HG03432 (cell line): ENCODE measurements at regions not wholly inside any gene's neighbourhood (a gene's known extent, or its start where the extent isn't known, plus 50 kb on each side); places are given as distances from the start of the nearest gene placed in this dataset.
A peak's percentile ranks its signal among the peaks of the same experiment; 100 is the strongest.

Experiments
- ATAC-seq: cut with Tn5 transposase; IDR thresholded peaks from one replicate; pipeline ENCODE4 v1.9.1; 2021; ENCODE audit warnings: mild to moderate bottlenecking, moderate library complexity; ENCODE audit not compliant: unreplicated experiment

DNA sequence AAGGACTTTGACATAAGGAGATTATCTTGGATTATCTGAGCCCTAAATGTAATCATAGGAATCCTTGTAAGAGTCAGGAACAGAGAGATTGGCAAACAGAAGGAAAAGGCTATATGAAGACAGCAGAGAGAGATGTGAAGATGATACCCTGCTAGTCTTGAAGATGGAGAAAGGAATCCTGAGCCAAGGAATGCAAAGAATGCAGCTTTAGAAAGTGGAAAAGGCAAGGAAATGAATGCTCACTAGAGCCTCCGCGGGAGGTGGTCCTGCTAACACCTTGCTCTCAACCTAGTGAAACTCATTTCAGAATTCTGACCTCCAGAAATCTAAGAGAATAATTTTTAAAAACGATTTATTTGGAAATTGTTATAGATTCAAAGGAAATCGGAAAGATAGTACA, 117.1 kb downstream of the TBXT start:
- ATAC-seq, result no peak

GRCh38 chr6:166046982-166047381, 120.7 kb downstream of the TBXT start:
- ATAC-seq, result no peak

DNA sequence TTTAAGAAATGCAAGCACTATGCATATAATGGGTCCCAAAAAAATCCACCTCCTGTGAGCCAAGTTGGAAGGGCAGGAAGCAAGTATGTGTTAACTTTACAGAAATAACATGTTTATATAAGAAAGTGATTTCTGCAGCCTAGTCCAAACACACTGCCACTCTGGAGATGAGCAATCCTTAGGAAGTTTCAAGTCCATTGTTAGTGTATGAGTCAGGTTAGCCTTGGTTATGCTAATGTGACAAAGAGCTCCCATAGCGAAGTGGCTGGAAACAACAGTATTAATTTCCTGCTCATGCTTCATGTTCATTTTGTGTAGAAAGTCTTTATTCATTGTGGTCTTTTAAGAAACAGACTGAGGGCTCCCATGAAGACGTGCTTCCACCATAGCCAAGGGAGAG, 121.4 kb downstream of the TBXT start:
- ATAC-seq, result no peak

DNA sequence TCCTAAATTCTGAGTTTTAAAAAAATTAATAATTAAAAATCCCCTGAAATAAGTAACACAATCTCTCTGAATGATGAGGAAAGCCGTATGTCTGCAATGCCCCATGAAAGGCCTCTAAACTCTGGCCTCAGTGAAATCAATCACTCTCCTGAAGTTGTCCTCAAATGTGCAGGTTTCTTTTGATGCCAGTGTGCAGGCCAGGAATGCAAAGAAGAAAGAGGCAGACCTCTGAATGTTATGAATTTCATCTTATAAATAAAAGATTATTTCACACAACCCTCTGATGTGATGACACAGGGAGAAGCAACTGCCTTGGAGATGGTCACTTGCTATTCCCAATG, 121.8 kb downstream of the TBXT start:
- ATAC-seq, result no peak

DNA sequence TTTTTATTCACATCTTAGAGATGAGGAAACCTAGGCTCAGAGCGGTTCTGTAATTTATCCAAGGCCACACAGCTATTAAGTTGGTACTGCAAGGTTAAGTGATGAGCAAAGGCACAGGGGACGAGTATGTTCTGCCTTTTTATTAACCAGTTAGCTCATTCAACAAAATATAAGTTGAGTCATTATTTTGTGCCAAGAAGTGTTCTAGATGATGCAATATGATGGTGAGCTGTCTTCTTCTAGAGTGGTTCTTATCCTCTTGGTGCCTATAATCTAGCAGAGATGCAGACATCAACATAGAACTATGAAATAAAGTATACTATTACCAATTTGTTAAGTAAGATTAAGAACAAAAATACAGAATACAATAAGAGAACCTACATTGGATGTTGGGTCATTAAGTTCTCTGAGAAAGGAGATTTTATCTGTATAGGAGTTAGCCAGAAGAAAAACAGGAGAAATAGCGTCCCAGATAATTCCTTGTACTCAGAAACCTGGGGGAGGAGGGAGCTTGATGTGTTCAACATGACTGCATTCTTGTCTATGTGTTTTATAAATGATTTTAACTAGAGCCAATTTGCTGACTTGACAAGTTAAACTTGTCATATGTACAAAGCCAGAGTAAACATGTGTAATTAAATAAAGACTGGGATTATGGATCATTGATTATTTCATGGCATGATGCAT, 122.3 kb downstream of the TBXT start:
- ATAC-seq, result no peak

- ATAC-seq, result no peak
These were observed 126.4 kb downstream of the TBXT start for GRCh38 chr6:166041277-166041676.

- ATAC-seq, result no peak
These were observed 127.4 kb downstream of the TBXT start for GRCh38 chr6:166040292-166040691.

DNA sequence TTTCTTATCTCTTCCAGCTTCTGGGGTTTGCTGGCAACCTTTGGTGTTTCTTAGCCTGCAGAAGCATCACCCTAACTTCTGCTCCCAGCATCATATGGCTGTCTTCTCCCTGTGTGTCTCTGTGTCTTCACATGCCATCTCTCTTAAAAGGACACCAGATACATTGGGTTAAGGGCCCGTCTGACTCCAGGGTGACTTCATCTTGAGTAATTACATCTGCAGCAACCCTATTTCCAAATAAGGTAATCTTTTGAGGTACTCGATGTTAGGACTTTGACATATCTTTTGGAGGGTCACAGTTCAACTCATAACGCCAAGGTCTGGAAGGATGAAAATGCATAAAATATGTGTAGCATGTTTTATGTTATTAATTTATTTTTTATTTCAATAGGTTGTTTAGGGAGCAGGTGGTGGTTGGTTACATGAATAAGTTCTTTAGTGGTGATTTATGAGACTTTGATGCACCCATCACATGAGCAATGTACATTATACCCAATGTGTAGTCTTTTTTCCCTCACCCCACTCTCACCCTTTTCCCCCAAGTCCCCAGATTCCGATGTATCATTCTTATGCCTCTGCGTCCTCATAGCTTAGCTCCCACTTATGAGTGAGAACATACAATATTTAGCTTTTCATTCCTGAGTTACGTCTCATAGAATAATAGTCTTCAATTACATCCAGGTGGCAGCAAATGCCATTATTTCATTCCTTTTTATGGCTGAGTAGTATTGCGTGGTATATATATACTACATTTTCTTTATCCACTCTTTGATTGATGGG, 131.1 kb downstream of the TBXT start:
- ATAC-seq, result no peak

DNA sequence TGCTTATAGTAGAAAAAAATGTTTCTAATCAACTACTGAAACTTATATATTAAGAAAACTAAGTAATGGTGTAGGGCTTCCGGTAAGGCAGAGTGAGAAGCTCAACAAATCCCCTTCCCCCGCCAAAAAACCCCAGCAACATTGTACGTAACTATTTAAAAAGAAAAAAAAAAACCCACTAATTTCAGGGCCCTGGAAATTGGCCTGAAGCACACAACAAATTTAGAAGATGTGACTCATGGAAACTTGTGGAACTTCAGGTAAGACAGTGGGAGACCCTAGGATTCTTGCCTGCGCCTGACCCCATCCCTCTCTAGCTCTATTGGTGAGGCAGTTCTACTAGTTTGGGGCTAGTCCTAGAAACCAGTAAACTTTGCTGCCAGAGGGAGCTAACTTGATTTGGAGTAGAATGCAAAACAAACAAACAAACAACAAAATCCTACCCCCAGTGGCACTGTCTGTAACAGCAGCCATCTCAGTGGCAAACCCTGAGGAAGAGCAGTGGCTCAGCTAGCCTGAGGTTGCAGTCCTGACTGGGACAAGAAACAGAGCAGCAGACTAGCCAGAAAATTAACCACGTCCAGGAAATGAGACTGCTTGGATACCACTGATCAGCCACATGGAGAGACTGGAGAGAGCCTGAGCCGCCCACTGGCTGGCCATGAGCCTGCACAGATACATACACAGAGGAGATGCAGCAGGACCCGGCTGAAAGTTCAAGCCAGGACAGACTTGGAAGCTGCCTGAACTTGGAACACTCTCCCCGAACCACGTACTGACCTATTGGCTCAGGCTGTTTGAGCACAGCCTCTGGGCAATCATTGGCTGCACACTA, 135.1 kb downstream of the TBXT start:
- ATAC-seq, result no peak

GRCh38 chr6:166031275-166031674, 136.4 kb downstream of the TBXT start:
- ATAC-seq, result no peak

- ATAC-seq, result peak; percentile 79
These were observed 138.1 kb downstream of the TBXT start for GRCh38 chr6:166029506-166029905.

- no peak for ATAC-seq
These were observed 139.9 kb downstream of the TBXT start for GRCh38 chr6:166027761-166028160.

GRCh38 chr6:166026586-166027126, 141.0 kb downstream of the TBXT start:
- no peak for ATAC-seq

DNA sequence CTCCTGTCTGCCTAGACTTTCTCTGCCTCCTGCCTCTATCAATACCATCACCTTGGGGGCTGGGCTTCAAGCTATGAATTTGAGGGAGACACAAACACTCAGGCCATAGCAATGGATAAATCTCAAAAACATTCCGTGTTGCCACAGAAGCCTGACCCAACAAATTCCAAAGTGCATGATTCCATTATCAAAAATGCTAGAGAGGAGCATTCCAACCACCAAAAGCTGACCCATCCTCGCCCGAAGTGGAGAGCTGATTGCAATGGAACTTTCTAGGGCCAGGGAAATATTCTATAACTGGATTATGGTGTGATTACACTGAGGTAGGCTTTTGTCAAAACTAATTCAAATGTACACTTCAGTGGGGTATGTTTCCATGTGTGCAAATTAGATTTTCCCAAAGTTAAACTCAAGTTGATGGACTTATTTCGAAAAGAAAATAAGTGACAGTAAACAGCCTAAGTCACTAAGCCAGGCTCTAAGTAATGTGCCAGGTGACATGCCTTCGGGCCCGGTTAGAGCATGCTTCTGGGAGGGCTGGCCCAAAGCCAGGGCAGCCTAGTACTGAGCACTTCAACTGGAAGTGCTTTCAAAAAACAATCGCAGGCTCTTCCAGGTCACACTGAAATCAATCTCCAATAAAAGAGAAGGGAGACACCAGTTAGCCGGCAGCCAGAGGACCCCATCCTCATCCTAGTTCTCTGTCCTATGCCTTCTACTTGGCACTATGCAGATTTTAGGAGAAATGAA, 142.3 kb downstream of the TBXT start:
- no peak for ATAC-seq

DNA sequence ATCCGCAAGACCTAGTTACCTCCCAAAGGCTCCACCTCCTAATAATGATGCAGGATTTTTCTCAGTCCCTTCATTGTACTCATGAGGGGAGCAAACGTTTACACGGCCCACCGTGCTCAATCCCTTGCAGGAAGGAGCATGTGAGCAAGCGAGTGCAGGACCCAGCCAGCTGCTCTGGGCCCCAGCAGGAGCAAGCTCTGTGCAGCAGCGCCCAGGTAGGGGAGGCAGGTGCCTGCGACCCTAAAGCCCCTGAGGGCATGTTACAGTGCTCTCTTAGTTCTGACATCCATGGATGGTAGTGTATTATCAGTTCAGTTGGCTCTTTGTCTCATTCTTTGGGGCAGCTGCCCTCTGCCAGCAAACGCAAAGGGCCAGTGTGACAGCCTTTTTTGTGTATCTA, 143.4 kb downstream of the TBXT start:
- ATAC-seq, result no peak

DNA sequence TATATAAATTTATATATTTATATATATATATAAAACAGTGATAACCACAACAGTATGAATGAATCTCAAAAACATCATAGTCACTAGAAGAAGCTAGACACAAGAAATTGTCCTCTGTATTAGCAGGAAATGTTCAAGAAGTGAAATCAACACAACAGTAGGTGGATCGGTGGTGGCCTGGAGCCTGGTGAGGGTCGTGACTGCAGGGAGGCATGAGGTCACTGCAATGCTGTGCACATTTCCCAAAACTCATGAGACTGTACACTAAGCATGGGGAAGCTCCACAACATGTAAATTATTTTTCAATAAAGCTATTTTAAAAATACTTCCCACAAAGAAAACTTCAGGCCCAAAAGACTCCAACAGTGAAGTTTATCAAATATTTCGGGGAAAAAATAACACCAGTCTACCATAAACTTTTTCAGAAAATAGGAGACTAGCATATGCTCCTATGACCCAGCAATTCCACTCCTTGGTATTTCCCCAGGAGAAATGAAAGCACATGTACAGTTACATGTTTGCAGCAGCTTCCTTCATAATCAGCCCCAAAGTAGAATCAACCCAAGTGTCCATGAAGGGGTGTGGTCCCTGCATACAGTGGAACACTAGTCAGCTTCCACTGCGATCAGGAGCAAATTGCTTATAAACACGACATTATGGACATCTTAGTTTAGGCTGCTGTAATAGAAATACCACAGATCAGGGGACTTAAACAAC, 144.2 kb downstream of the TBXT start:
- no peak for ATAC-seq

- no peak for ATAC-seq
These were observed 146.2 kb downstream of the TBXT start for GRCh38 chr6:166021429-166021828.

- no peak for ATAC-seq
These were observed 148.4 kb downstream of the TBXT start for GRCh38 chr6:166019214-166019613.

GRCh38 chr6:166017032-166017635, 150.5 kb downstream of the TBXT start:
- ATAC-seq, result no peak

- no peak for ATAC-seq
These were observed 152.7 kb downstream of the TBXT start for GRCh38 chr6:166014966-166015365.
